CMK (cell line): ENCODE measurements at regions not wholly inside any gene's neighbourhood (a gene's known extent, or its start where the extent isn't known, plus 50 kb on each side); places are given as distances from the start of the nearest gene placed in this dataset.
"Not testable (repeated sequence)": the region's sequence is repeated elsewhere in the genome, so short reads cannot be mapped to it uniquely, and the experiment has no call there.

ENCODE experiments used
- DNase-seq: peaks from one replicate; pipeline ENCODE4 v3.0.0-alpha.2; 2010; ENCODE audit warnings: low read depth

DNA sequence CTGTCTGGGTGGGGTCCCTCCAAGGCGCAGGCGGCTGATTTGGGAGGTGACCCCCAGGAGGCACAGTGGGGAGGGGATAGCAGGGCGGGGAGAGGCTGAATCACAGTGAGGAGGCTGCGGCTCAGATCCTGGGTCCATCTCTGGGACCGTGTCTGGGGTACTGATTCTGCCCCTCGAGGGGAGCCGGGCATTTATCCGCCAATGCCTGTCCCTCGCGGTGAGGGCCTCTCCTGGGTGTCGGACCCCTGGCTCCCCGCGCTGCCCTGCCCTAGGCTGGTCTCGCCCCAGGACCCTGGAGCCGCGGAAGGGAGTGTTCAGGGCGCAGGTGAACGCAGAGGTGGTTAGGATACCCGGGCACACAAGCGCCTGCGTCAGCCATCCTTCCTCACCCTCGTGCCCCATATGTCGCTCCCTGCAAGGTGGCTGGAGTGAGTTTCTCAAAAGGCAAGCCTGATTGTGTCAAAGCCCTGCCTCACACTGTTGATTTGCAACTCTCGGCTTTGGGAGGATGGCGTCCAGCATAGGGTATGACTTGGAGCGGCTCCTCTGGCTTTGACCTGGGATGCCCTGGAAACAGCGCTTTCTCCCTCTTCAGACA, 530.9 kb downstream of the PTPRU start:
- DNase-seq: no peak

DNA sequence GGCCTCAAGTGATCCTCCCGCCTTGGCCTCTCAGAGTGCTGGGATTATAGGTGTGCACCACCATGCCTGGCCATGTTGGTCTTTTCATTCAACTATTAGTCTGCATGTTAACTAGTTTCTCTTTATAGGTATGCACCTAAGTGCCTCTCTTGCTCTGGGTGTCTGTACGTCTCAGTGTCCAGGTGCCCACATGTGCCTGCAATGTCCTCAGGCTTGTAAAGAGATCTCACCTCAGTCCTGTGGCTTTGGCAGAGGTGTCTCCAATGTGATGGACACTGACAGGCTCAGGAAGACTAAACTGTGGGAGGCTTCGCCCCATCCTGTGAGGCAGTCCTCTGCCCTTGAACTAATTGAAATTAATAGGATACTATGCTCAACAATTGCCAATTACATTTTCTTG, 526.3 kb downstream of the PTPRU start:
- DNase-seq: no peak

DNA sequence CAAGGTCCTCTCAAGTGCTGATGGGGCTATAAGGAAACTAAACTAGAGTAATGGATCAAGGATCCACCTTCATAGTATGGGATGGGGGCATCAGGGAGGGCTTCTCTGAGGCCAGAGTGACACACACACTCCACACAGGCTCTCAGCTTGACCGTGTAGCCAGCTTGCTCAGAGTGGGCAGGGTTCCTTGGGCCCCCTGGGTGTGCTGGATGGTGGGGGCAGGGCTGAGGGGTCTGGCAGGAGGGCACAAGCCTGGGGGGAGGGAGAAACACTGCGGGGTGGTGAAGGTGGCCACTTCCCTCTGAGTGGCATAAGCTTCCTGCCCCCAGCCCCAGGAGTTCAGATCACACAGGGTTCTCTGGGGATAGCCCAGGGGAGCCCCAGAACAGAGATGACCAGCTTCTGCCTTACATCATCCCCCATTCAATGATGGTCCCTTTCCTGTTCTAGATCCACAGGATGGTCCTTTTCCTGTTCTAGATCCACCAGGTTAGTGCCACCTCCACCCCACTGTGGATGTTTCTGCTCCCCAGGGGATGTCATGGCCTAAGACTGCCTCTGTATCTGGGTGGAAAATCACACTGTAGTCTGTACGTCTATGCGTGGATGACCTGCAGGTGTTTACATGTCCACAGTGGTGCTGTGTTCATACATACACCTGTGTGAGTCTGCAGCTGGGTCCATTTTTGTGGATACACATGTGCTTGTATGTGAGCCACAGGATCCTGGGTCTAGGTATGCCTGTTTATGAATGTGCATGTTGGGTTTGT, 525.0 kb downstream of the PTPRU start:
- DNase-seq: no peak

DNA sequence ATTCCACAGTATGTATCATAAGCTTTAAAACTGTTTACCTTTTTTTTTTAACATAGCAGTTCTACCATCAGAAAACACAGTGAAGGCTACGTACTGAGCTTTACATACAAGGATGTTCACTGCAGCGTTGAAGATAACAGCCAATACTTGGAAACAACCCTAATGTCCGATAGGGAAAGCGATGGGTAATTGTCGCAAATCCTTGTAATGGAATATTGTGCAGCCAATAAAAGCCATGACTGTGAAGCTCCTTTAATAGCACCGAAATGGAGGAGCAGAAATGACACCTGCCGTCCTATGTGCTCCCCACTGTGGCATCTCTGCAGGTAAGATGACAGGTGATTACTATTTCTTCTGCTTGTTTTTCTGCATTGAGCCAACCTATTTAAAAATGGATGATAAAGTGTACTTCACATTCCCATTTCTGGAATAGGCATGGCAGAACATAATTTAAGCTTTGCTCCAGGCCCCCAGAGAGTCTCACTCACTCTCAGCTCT, 523.8 kb downstream of the PTPRU start:
- DNase-seq: no peak

DNA sequence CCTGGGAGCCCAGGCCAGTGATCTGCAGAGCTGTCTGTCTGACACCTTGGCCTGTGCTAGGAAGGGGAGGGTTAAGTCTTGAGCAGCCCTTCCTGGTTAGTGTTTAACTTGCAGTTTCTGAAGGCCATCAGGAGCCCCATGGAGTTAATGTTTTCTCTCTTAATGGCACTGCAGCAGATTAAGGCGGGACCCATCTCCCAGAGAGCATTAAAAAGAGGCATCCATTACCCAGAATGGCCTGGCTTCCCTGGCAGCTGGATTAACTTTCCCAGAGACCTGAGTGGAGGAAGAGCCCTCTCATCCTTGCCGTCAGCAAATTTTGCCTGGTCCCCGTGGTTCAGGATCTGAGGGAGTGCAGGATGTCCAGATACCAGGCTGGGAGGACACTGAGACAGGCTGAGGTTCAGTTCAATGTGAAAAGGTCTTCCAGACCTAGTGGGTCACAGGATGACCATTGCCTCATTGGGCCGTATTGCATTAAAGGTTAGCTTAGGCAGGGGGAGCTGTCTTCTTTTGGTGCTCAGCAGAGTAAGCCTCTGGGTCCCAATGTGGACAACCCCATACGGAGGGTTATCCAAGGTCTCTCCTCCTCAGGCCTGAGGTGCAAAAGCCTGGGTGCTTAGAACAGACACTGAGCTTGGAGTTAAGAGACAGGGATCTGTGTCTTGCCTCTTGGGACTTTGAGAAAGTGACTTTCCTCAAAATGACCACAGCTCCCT, 522.6 kb downstream of the PTPRU start:
- no peak for DNase-seq

DNA sequence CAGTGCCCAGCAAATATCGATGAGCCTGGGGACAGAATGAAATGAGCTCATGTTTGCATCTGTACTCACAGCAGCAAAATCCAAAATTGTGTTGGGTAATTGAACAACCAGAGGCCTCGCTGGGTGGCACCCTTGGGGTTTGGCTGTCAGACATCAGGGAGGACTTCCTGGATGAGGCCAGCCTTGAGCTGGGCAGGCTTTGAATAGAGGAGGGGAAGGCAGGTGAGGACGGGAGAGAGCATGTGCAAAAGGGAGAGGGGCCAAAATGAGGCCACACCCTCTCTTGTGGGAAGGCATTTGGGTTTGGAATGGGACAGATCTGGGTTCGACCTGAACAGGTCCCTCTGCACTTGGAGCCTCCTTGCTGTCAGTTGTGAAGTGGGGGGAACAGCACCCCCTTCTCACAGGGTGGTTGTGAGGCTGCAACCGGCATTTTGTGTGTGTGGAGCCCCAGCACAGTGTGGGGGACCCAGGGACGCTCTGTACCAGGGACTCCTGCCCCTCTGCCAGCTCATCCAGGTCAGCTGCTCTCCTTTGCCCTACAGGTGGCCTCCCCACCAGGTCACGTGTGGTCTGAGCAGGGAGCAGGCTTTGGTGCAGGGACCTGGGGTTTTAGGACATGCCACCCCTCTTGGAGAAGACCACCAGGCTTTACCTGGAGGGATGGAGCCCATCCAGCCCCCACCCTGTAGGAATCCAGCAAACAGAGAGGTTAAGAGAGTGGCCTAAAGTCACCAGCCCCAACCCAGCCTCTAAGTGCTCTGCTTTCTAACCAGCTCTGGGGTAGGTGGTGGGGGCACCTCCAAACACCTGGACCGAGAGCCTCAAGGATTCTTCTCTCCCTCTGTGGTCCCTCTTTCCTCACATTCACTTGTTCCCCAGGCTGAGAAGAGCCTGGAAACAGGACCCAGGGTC, 521.8 kb downstream of the PTPRU start:
- no peak for DNase-seq

DNA sequence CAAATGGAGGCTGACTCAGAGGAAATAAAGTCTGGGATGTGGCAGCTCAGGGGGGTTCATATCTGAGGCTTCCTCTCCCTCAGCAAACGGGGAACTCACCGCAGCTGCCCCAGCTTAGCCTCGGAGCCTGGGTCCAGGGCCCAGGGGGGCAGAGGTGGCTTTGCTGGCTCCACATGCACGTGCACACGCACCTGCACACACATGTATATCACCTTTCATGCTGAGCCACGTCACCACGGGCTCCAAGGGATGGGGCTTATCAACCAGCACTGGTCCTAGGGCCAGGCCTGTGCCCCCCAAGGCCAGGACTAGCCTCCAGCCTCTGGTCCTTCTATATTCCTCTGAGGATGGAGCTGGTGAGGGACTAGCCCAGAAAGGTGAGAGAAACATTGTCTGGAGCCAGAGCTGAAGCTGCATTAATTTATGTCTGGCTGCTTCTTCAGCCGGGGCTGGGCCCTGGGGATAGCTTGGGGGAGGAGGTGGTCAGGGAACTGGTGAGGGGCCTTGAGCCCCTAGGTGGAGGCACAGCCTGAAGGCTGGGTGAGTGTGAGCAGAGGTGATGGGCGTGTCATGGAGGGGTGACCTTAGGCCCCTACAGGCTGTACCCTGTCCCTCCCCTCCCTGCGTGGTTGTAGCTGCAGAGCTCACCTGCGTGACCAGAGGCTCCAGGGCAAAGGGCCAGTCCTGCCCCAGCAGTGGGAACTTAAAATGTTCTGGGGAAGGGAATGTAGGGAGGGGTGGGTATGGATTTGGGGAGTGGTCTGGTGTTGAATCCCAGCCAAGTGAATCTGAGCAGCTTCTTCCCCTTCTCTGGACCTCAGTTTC, 520.8 kb downstream of the PTPRU start:
- no peak for DNase-seq

DNA sequence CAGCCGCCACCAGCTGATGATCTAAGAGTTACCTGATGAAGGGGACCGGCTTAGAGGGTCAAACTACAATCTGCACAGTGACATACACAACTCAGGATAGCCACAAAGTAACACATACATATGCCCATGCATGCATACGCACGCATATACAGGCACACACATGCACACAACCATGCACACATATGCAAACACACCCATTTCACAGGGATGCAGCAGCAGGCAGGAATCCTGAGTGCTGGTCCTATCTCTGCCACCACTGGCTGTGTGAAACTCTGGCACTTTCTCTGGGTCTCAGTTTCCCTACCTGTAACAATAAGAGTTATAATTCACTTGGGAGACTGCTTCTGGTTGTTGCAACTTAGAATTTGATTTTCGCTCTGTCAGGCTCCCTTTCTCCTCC, 520.2 kb downstream of the PTPRU start:
- DNase-seq: no peak

DNA sequence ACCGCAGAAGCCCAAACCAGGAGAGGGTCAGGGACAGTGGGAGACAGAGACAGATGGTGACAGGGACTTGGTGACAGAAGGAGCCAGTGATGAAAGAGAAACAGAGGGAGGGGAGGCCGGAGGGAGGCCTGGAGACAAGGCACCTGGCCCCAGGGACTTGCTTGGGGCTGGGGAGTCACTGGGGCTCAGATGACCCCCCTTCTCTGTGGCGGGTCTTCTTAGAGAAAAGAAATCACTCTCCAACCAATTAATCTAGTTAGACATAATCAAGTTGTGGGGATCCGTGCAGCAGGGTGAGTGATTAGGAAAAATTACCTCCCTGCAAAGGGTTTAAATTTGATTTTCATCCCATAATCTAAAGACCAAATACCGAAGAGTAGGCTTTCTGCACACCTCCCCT, 519.8 kb downstream of the PTPRU start:
- no peak for DNase-seq

DNA sequence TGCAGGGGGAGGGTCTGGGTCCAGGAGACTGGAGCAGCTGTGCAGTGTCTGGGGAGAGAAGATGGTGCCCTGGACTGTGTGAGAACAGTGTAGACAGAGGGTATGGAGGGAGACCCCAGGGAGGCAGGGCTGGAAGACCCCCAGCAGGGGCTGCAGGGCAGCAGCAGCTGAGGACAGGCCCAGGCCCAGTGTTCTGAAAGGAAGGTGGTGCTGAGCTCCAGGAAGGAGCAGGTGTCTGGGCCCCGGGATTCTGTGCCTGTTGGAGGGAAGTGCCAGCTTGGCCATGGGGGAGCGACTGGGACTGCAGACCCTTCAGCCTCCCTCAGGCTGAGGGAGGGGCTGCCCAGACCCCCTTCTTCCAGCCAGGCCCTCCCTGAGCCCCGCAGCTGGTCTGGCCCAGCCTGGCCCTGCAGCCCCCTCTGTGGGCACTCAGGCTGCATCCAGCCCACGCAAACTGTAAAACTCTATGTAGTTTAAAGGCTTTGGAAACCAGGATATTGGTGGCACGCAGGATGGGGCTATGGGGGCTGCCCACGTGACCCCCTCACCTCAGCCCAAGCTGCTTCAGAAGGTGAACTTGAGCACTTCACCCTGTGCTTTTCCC, 519.2 kb downstream of the PTPRU start:
- not testable (repeated sequence) for DNase-seq

DNA sequence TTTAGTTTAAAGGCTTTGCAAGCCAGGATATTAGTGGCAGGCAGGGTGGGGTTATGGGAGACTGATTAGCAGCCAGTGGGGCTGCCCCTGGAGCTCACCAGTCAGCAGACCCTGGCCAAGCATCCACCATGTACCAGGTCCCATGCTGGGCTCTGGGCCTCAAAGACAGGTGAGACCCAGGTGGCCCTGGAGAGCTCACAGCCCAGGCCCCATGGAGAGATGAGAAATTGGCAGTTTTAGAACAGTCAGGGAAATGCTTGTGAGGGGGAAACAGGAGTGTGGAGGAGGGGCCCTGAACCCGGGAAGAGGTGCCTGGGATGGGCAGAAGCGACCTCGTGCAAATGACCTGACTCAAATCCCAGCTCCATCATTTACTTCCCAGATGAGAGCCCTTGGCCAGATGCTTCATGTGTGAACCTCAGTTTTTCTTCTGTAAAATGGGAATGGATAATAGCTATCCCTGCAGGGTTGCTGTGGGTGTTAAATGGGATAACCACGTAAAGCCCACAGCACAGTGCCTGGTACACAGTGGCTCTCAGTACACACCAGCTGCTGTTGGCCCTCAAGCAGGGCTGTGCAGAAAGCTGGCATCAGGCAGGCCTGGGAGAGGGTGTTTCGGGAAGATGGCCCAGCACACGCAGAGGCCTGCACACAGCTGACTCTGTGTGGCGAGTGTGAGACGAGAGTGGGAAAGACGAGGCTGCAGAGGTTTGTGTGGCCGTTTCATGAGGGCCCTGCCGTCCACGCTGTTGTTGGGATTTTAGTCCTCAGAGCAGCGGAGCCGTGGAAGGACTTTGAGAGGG, 518.5 kb downstream of the PTPRU start:
- DNase-seq: no peak

DNA sequence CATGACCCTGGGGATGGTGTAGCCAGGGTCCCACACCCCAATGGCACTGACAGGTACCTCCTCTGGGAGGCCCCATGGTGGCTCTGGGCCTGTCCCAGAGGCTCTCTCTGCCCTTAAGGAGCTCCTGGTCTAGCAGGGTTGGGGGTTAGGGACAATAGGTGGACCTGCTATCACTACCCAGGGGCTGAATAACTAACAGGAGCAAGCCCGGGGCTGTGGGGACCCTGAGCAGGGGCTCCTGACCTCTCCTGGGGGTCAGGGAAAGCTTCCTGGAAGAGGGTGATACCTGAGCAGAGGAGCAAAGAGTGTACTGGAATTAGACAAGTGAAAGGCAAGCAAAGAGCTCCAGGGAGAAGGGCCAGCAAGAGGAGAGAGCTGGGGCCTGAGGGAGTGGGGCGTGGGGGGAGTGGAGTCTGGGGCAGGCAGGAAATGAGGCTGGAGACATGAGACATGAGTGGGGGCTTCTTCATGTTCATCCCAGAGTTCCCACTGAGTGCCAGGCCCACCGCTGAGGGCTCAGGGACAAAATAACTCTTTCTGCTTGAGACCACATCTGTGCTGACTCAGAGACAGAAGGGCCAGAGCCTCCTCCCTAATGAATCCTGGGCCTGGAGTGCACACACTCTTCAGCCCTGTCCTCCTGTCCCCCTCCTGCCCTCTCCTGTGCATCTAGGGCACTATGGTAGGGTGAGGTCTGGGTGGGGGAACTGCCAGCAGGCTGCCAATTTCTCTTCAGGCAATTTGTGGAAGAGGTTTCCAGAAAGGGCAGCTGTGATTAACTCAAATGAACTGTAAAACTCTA, 517.6 kb downstream of the PTPRU start:
- DNase-seq: no peak

DNA sequence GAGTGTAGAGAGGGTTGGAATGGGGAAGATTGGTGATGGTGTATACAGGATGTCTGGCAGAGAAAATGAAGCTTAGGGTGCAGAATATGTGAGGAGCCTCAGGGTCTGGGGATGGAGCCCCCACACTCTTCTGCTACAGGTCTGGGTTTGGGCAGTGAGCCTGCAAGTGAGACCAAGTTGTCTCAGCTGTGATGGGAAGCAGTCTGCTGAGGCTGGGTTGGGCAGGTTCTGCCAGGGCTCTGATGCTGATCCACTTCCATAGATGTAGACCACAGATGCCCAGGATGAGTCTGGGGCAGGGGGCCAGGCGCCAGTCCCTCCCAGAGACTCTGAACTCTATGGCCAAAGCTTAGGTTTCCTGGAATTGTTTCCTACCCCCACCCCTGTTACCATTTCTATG, 516.9 kb downstream of the PTPRU start:
- no peak for DNase-seq

DNA sequence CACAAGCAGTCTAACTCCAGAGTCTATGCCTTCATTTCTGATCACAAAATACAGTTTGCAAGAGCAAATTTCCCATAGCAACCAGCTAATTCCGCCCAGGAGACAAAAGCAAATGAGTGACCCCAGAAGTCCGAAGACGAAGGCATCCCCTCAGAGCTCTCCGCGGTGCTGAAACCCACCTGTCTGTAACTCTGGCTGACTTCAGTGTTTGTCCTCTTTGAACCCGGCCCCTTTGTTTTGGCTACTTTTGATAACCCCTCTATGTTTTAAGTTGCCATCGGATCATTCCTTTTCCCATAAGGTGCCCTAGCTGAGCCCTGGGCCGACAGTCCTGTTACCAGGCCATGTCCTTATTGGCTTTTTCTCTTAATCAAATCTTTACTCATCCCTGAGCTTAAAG, 515.8 kb downstream of the PTPRU start:
- no peak for DNase-seq

DNA sequence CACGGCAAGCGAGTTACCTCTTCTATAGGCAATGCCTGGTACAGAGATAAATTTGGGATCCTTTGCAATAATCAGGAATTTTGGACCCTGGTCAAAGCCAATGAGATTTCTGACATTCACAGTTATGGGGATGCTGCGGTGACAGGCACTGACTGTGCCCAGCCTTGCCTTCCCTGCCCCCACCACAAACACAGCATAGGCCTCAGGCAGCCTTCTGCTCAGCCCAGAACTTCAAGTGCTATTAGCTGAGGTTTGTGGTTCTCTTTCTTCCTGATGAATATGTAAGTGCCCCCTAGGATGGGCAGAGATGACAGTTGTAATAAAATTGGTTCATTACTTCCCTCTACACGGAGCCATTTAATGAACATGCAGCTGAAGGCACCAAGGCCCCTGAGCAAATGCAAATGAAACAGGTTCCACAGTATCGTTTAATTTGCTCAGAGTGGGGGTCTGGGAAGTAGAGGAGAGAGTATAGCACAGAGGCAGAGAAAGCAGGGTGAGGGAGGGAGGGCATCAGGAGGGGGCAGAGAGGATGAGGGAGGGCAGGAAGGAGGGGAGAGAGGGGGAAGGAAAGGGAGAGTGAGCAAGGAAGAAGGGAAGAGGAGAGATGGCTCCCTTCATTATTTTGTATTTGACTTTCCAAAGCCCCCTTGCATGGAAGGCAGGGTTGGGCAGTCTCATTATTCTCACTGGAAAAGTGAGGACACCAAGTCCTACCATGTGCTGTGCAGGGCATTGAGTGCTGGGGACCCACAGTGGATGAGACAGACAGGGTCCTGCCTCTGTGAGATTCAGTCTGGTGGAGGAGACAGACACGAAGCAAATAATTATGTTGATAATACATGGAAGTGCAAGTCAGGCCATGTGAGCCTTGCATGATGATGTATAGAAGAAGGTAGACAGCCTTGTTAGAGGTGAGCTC, 513.0 kb downstream of the PTPRU start:
- DNase-seq: no peak

DNA sequence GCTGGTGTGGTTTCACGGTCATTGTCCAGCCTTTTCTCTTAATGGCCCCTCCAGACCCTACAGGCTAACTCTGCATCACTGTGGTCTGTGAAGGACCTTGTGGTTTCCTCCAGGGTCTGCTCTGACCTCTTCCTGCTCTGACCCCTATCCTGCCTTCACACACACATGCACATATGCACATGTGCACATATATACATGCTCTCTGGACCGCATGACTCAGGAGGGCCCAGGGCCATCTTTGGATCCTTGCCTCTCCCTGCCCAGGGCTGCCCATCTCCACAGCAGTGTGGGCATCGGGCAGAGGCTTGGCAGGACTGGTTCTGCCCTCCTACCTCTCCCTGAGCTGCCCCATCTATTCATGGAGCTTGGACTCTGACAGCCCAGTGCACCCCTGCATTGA, 510.9 kb downstream of the PTPRU start:
- DNase-seq: no peak

DNA sequence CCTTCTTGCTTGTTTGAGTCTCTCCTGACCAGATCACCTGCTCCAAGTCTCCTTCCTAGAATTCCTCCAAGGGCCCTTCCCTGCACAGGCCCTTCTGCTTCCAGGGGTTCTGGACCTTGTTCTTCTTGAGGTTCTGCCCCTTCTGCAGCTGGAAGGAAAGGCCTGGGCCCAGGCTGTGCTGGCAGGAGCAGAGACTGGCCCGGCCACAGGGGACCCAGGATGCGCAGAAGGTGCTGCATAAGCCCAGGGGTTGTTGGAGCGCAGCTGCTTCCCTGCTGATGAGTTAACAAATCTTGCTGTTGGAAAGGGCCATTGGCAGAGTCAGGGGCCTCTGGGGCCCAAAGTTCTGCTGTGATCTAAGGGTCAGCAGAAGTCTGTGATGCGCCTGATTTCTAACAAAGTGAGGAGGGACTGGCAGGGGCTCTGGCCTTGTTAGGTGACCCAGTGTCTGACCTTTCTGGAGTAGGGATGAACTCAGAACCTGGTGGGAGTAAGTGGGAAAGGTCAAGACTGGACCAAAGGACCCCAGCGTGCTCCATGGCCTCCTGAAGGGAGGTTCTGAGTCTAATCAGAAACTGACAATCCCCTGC, 509.8 kb downstream of the PTPRU start:
- no peak for DNase-seq
